CD4-positive, alpha-beta T cell (primary cell): ENCODE measurements at regions not wholly inside any gene's neighbourhood (a gene's known extent, or its start where the extent isn't known, plus 50 kb on each side); places are given as distances from the start of the nearest gene placed in this dataset.
"Not testable (repeated sequence)": the region's sequence is repeated elsewhere in the genome, so short reads cannot be mapped to it uniquely, and the experiment has no call there.

ENCODE experiments used
- ATAC-seq: fragments of 200-7000 bp; cut with Tn5 transposase; one replicate; pipeline ENCODE4 v1.10.0; 2022; ENCODE audit warnings: mild to moderate bottlenecking; ENCODE audit not compliant: poor library complexity
- CTCF ChIA-PET: fragments of 350-600 bp; sonication (Branson Sonifier 250); formaldehyde crosslinking; loops from one replicate; lab custom pipeline; 2021; ENCODE audit warnings: antibody characterized with exemption, inconsistent platforms; lab: Charles Lee
- POLR2A ChIA-PET: fragments of 350-600 bp; sonication (Branson Sonifier 250); formaldehyde crosslinking; loops from one replicate; lab custom pipeline; 2021; ENCODE audit warnings: antibody characterized with exemption, inconsistent platforms; lab: Charles Lee
- DNase-seq, 14 experiments: peaks; one replicate each; pipeline ENCODE4 v3.0.0-alpha.2; 2013 to 2020; ENCODE audit warnings: mixed read lengths in 2 of 14
- H3K27ac ChIP-seq, 2 donors: one replicate each; pipeline versions ENCODE4 v1.5.1 to v1.7.0; 2013; ENCODE audit warnings: low read length in 2 of 2, low read depth in 1 of 2, mild to moderate bottlenecking in 1 of 2
- H3K27me3 ChIP-seq, 2 experiments: 1 replicate in 1 of 2; 2 replicates in 1 of 2; pipeline versions ENCODE4 v1.6.1 to v1.7.0; 2013; ENCODE audit warnings: low read length in 2 of 2, control low read depth in 1 of 2, mild to moderate bottlenecking in 1 of 2, moderate library complexity in 1 of 2; ENCODE audit not compliant: insufficient read depth in 2 of 2, control insufficient read depth in 1 of 2
- H3K36me3 ChIP-seq: one replicate; pipeline ENCODE4 v1.6.1; 2013; ENCODE audit warnings: low read length, control low read depth; ENCODE audit not compliant: insufficient read depth
- H3K4me1 ChIP-seq: one replicate; pipeline ENCODE4 v1.6.1; 2013; ENCODE audit warnings: low read length, control low read depth; ENCODE audit not compliant: insufficient read depth
- H3K4me3 ChIP-seq: one replicate; pipeline ENCODE4 v1.5.1; 2013; ENCODE audit warnings: mild to moderate bottlenecking, low read length, moderate library complexity
- H3K9me3 ChIP-seq, 2 experiments: 1 replicate in 1 of 2; 2 replicates in 1 of 2; pipeline versions ENCODE4 v1.6.1 to v1.7.0; 2013; ENCODE audit warnings: low read length in 2 of 2, mild to moderate bottlenecking in 2 of 2, control low read depth in 1 of 2, moderate library complexity in 1 of 2; ENCODE audit not compliant: control insufficient read depth in 1 of 2, insufficient read depth in 1 of 2
- H3K27ac Mint-ChIP-seq: one replicate; pipeline ENCODE4 v1.8.0; 2020; ENCODE audit warnings: mixed read lengths
- H3K27me3 Mint-ChIP-seq: one replicate; pipeline ENCODE4 v1.8.0; 2021; ENCODE audit warnings: mixed read lengths
- H3K36me3 Mint-ChIP-seq: one replicate; pipeline ENCODE4 v1.8.0; 2021; ENCODE audit warnings: low read depth, mixed read lengths
- H3K4me1 Mint-ChIP-seq: one replicate; pipeline ENCODE4 v1.8.0; 2021; ENCODE audit warnings: low read depth, mixed read lengths
- H3K4me3 Mint-ChIP-seq: one replicate; pipeline ENCODE4 v1.8.0; 2020; ENCODE audit warnings: mild to moderate bottlenecking, mixed read lengths
- H3K9me3 Mint-ChIP-seq: one replicate; pipeline ENCODE4 v1.8.0; 2020; ENCODE audit warnings: mixed read lengths
- CTCF ChIP-seq: fragments of 200-600 bp; IDR thresholded peaks from one replicate; pipeline ENCODE4 v1.8.0; 2022; ENCODE audit warnings: antibody characterized with exemption, mild to moderate bottlenecking
- intact Hi-C, 2 experiments: fragments of 100-400 bp; cut with DNase I in 1 of 2; cut with micrococcal nuclease in 1 of 2; formaldehyde crosslinking; loops; one replicate each; pipeline versions ENCODE4 v1.15.1 to v1.9.0; 2023 to 2025; cut with DNase I, micrococcal nuclease

- Mint-ChIP-seq H3K27me3 (no peaks in the 10 kb centered on the region), H3K4me1 (no peaks in the 10 kb centered on the region), H3K9me3 (no peaks in the 10 kb centered on the region), H3K27ac (no peak overlapping the region), H3K4me3 (no peak overlapping the region), H3K36me3 (no peaks in the 10 kb centered on the region)
- intact Hi-C loops = no loop called here
- Histone ChIP-seq H3K27me3 (no peaks in the 10 kb centered on the region), H3K9me3 (no peaks in the 10 kb centered on the region), H3K36me3 (no peaks in the 10 kb centered on the region), H3K27ac (no peak overlapping the region), H3K4me3 (no peak overlapping the region), H3K4me1 (no peaks in the 10 kb centered on the region)
- no peak for TF ChIP-seq CTCF
- ChIA-PET CTCF (no interaction called here), POLR2A (no interaction called here)
- DNase-seq (no peak), ATAC-seq (no peak)
Observed at GRCh38 chr7:83732305-83732704, 83.4 kb upstream of the SEMA3E start.

GRCh38 chr7:83731154-83731553 lies 82.2 kb upstream of the SEMA3E start:
- H3K9me3 Mint-ChIP-seq = no peaks in the 10 kb centered on the region
- Histone ChIP-seq H3K27ac (no peak overlapping the region), H3K4me1 (no peaks in the 10 kb centered on the region), H3K27me3 (no peaks in the 10 kb centered on the region), H3K36me3 (no peaks in the 10 kb centered on the region), H3K9me3 (no peaks in the 10 kb centered on the region), H3K4me3 (no peak overlapping the region)
- POLR2A ChIA-PET = no interaction called here
- no peak for DNase-seq
- no peaks in the 10 kb centered on the region for H3K4me1 Mint-ChIP-seq
- no peaks in the 10 kb centered on the region for H3K36me3 Mint-ChIP-seq
- H3K27ac Mint-ChIP-seq = no peak overlapping the region
- no peak overlapping the region for H3K4me3 Mint-ChIP-seq
- H3K27me3 Mint-ChIP-seq = no peaks in the 10 kb centered on the region
- no peak for TF ChIP-seq CTCF
- CTCF ChIA-PET = no interaction called here
- ATAC-seq = no peak
- intact Hi-C loops = no loop called here

GRCh38 chr7:83716923-83717322 lies 68.0 kb upstream of the SEMA3E start:
- H3K36me3 ChIP-seq, H3K36me3 Mint-ChIP-seq, H3K27me3 ChIP-seq, H3K27ac ChIP-seq, H3K27me3 Mint-ChIP-seq, H3K9me3 Mint-ChIP-seq, H3K27ac Mint-ChIP-seq, H3K4me3 ChIP-seq, H3K4me1 ChIP-seq, DNase-seq, intact Hi-C loops, ATAC-seq, H3K4me1 Mint-ChIP-seq, POLR2A ChIA-PET, CTCF ChIA-PET, H3K4me3 Mint-ChIP-seq: not testable (repeated sequence)
- peaks cover 0 to 12% of the 10 kb centered on the region in 2 experiments for H3K9me3 ChIP-seq

DNA sequence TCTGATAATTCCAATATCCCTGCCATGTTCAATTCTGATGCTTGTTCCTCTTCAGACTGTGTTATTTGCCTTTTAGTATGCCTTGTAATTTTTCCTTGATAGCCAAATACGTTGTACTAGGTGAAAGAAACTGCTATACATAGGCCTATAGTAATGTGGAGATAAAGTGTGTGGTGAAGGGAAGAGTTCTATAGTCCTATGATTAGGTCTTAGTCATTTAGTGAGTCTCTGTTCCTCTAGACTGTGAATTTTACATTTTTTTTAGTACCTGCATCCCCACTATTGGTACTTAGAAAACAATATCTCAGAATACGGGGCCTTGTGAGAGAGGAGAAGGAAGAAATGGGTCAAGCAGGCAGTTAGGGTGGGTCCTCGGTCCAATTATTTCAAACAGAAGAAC lies 59.6 kb upstream of the SEMA3E start:
- TF ChIP-seq CTCF = no peak
- H3K4me1 Mint-ChIP-seq = no peaks in the 10 kb centered on the region
- Histone ChIP-seq H3K36me3 (no peaks in the 10 kb centered on the region), H3K27ac (no peak overlapping the region), H3K4me3 (no peak overlapping the region), H3K4me1 (no peaks in the 10 kb centered on the region), H3K9me3 (no peaks in the 10 kb centered on the region), H3K27me3 (no peaks in the 10 kb centered on the region)
- H3K9me3 Mint-ChIP-seq = peaks cover 2% of the 10 kb centered on the region
- ChIA-PET CTCF (no interaction called here), POLR2A (interaction anchor here (0.6 kb wide), 1 partner anchor 139 kb away, joined by 3 read pairs; no protein-coding TSS in a partner anchor)
- H3K27ac Mint-ChIP-seq = no peak overlapping the region
- H3K27me3 Mint-ChIP-seq = no peaks in the 10 kb centered on the region
- no peak overlapping the region for H3K4me3 Mint-ChIP-seq
- ATAC-seq (no peak), DNase-seq (no peak)
- H3K36me3 Mint-ChIP-seq = no peaks in the 10 kb centered on the region
- intact Hi-C loops = no loop called here
